Skeletal muscle satellite cell (primary cell): ENCODE measurements at regions not wholly inside any gene's neighbourhood (a gene's known extent, or its start where the extent isn't known, plus 50 kb on each side); places are given as distances from the start of the nearest gene placed in this dataset.
A peak's percentile ranks its signal among the peaks of the same experiment; 100 is the strongest.

Experiments used
- H3K27me3 ChIP-seq: 2 replicates; pipeline ENCODE4 v1.7.0; 2013; ENCODE audit warnings: low read length; ENCODE audit not compliant: control insufficient read depth, insufficient read depth
- H3K36me3 ChIP-seq: 2 replicates; pipeline ENCODE4 v1.7.0; 2013; ENCODE audit warnings: mild to moderate bottlenecking, control low read depth, low read length; ENCODE audit not compliant: insufficient read depth
- H3K4me1 ChIP-seq: 2 replicates; pipeline ENCODE4 v1.7.0; 2013; ENCODE audit warnings: low read length; ENCODE audit not compliant: control insufficient read depth, insufficient read depth
- H3K4me2 ChIP-seq: 2 replicates; pipeline ENCODE4 v1.7.0; 2013; ENCODE audit warnings: mild to moderate bottlenecking, low read length
- H3K4me3 ChIP-seq: 2 replicates; pipeline ENCODE4 v1.7.0; 2013; ENCODE audit warnings: low read length
- H3K9ac ChIP-seq: 2 replicates; pipeline ENCODE4 v1.7.0; 2013; ENCODE audit warnings: mild to moderate bottlenecking, low read depth, low read length, moderate library complexity
- H3K9me3 ChIP-seq: replicated peaks from 2 replicates; pipeline ENCODE4 v1.7.0; 2013; ENCODE audit warnings: mild to moderate bottlenecking, control low read depth, low read length

- peak overlapping the region; percentile 58 for H3K4me3 ChIP-seq
- H3K4me1 ChIP-seq = peaks cover 25% of the 10 kb centered on the region
- no peaks in the 10 kb centered on the region for H3K9me3 ChIP-seq
- H3K36me3 ChIP-seq = no peaks in the 10 kb centered on the region
- H3K27me3 ChIP-seq = no peaks in the 10 kb centered on the region
- H3K9ac ChIP-seq = peak overlapping the region; percentile 54
- peak overlapping the region; percentile 81 for H3K4me2 ChIP-seq
Measured at GRCh38 chr6:159594106-159594749, 98.8 kb downstream of the SOD2 start.

GRCh38 chr6:159590835-159591234, 102.2 kb downstream of the SOD2 start:
- no peaks in the 10 kb centered on the region for H3K36me3 ChIP-seq
- no peak overlapping the region for H3K9ac ChIP-seq
- no peak overlapping the region for H3K4me3 ChIP-seq
- peaks cover 21% of the 10 kb centered on the region for H3K4me1 ChIP-seq
- no peak overlapping the region for H3K4me2 ChIP-seq
- no peaks in the 10 kb centered on the region for H3K9me3 ChIP-seq
- H3K27me3 ChIP-seq = no peaks in the 10 kb centered on the region

DNA sequence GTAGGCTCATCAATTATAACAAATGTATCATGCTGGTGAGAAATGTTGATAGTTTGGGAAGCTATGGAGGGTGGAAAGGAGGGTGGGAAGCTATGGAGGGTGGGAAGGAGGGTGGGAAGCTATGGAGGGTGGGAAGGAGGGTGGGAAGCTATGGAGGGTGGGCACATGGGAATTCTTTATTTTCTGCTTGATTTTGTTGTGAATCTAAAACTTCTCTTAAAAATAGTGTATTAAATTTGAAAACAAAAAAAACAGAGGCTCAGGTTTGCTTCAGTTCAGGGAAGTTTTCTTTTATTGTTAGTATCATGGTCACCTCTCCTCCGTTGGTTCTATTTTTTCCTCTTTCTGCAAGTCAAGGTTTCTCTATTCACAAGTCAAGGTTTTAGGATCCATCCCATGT, 106.4 kb downstream of the SOD2 start:
- no peaks in the 10 kb centered on the region for H3K9me3 ChIP-seq
- H3K4me3 ChIP-seq = no peak overlapping the region
- no peak overlapping the region for H3K4me2 ChIP-seq
- no peaks in the 10 kb centered on the region for H3K4me1 ChIP-seq
- H3K36me3 ChIP-seq = no peaks in the 10 kb centered on the region
- no peaks in the 10 kb centered on the region for H3K27me3 ChIP-seq
- no peak overlapping the region for H3K9ac ChIP-seq

DNA sequence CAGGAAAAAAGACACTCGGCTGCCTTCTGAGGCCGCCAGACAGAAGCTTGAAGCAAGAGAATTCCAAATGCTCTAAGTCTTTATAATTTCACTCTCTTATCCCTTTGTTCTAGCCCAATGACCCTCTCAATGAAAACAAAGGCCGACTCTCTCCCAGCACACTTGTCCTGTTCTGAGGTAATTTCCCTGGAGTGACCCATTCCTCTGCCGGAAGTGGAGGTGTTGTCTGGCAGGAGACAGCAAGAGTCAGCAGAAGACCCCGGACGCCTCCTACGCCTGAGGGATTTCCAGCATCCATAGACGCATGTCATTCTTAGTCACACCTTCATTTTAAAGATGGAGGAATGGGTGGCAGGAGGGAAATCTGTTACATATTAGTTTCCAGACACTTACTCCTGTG, 110.3 kb downstream of the SOD2 start:
- Histone ChIP-seq H3K9ac (no peak overlapping the region), H3K9me3 (no peaks in the 10 kb centered on the region), H3K4me3 (no peak overlapping the region), H3K4me2 (no peak overlapping the region), H3K4me1 (no peaks in the 10 kb centered on the region), H3K27me3 (no peaks in the 10 kb centered on the region), H3K36me3 (no peaks in the 10 kb centered on the region)

DNA sequence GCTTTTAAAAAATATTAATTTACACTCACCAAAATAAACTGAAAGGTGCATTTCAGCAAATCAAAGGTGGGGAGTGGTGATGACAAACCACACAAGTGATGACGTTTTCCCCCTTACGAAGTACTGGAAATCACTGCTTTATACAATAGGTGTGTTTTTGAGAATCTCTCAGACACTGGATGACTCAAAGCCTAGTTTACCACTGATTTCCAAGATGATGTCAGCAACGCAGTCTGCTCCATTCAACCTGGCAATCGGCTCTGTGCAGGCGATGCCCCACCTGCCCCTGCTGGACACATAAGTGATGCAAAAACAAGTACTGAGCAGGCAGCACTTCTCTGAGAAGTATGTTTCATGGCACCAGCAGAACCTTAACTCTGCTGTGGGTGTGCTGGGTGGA, 114.4 kb downstream of the SOD2 start:
- Histone ChIP-seq H3K4me3 (no peak overlapping the region), H3K4me2 (no peak overlapping the region), H3K27me3 (no peaks in the 10 kb centered on the region), H3K36me3 (no peaks in the 10 kb centered on the region), H3K4me1 (no peaks in the 10 kb centered on the region), H3K9me3 (no peaks in the 10 kb centered on the region), H3K9ac (no peak overlapping the region)

DNA sequence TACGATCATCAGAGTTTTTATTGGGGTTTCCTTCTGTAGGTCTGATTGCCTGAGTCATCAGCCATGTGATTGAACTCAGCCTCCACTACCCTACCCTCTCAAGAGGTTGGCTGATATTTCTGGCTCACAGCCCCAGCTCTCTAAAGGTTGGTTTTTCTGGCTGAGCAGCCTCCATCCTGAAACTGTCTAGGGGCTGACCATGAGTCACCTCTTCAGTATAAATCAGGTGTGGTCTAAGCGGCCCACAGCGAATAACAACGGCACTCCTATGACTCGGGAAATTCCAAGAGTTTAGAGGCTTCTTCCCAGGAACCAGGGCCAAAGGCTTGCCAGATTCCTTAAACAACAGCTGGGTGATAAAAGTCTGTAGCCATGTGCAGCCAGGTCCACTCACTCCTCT, 115.5 kb downstream of the SOD2 start:
- Histone ChIP-seq H3K27me3 (no peaks in the 10 kb centered on the region), H3K4me1 (no peaks in the 10 kb centered on the region), H3K36me3 (no peaks in the 10 kb centered on the region), H3K4me3 (no peak overlapping the region), H3K9ac (no peak overlapping the region), H3K4me2 (no peak overlapping the region), H3K9me3 (no peaks in the 10 kb centered on the region)

DNA sequence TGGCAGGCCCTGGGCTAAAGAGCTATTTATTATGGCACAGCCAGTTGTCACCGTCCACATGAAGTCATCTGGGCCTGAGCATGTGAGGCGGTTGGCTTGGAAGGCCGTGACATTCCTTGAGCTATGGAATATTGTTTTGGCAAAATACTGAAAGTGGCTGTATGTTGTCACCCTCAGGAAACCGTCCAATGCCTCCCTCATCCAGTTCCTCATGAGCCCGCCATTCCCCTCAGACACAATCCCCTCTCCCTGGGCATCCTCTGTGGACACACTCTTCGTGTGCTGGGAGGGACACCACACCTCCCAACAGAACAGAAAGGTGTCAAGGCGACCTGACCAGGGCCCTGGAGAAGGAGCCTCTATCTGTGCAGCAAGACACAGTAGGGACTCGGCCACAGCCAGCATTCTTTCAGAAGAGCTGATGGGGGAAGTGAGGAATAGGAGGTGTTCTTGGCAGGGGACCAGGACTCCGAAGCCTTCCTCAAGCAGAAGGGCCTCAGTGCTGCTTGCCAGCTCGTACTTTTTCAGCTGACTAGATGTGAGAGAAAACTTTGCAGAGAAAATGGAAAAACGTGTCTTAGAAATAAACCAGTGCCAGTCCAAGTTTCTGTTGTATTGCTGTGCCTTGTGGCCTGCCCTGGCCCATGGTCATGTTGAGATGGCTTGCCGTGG, 120.5 kb downstream of the SOD2 start:
- Histone ChIP-seq H3K27me3 (no peaks in the 10 kb centered on the region), H3K36me3 (no peaks in the 10 kb centered on the region), H3K4me2 (no peak overlapping the region), H3K9me3 (no peaks in the 10 kb centered on the region), H3K4me1 (no peaks in the 10 kb centered on the region), H3K4me3 (no peak overlapping the region), H3K9ac (no peak overlapping the region)

- Histone ChIP-seq H3K4me1 (no peaks in the 10 kb centered on the region), H3K9ac (no peak overlapping the region), H3K9me3 (no peaks in the 10 kb centered on the region), H3K4me2 (no peak overlapping the region), H3K4me3 (no peak overlapping the region), H3K36me3 (no peaks in the 10 kb centered on the region), H3K27me3 (no peaks in the 10 kb centered on the region)
Measured at GRCh38 chr6:159565181-159565710, 127.8 kb downstream of the SOD2 start.

- Histone ChIP-seq H3K4me2 (no peak overlapping the region), H3K27me3 (no peaks in the 10 kb centered on the region), H3K9me3 (no peaks in the 10 kb centered on the region), H3K4me1 (no peaks in the 10 kb centered on the region), H3K4me3 (no peak overlapping the region), H3K9ac (no peak overlapping the region), H3K36me3 (no peaks in the 10 kb centered on the region)
Measured at GRCh38 chr6:159564456-159564855, 128.6 kb downstream of the SOD2 start.

DNA sequence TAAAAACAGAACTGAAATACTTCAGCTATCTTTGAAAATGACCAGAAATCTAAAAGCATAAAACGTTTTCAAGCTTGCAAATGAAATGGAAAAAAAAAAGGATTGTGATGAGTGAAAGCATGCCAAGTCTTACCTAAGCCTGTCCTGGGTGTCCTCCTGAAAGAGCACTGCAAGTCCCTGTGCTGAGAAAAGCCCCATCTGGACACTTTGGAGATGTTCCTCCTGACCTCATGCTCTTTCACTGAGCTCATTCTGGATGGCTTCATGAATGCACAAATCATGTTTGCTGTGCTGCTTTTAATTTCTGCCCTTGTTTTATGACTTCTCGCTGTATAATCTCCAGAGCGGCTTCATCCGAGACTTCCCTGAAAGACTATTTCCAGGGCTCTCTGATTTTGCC, 136.0 kb downstream of the SOD2 start:
- no peaks in the 10 kb centered on the region for H3K36me3 ChIP-seq
- no peaks in the 10 kb centered on the region for H3K9me3 ChIP-seq
- H3K27me3 ChIP-seq = no peaks in the 10 kb centered on the region
- no peaks in the 10 kb centered on the region for H3K4me1 ChIP-seq
- H3K9ac ChIP-seq = no peak overlapping the region
- H3K4me2 ChIP-seq = no peak overlapping the region
- no peak overlapping the region for H3K4me3 ChIP-seq

DNA sequence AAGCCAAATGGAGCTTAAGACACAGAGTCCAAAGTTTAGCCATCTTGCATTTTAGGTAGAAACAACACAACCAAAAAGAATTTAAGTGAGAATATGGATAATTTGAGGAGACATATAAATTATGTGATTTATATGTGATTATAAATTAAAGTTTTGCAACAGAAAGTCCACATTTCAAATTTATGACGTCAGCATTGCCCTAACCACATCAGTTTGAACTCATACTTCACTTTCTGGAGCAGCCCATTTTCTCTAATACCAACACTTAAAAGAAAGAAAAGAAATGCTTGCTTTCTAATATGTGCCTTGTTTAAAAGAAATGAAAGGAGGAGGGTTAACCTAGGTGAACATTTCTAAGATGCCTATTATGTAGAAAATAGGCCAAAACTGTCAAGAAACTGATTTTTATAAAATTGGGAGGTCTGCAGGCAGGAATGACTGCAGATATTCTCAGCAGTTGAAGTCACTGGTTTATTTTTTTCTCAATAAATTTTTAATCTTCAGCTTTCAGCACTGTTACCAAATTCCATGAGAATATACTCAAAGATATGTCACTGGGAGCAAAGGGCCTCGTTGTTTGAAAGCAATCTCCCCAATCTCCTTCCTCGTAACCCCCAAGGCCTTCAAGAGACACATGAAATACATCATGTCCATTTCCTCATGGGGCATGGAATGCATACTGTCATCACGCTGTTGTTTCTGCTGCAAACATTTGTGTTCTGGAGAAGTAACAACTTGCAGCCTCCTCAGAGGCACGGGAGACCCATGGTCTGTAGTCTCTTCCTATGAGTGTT, 137.8 kb downstream of the SOD2 start:
- Histone ChIP-seq H3K9me3 (no peaks in the 10 kb centered on the region), H3K9ac (no peak overlapping the region), H3K36me3 (no peaks in the 10 kb centered on the region), H3K27me3 (no peaks in the 10 kb centered on the region), H3K4me3 (no peak overlapping the region), H3K4me1 (no peaks in the 10 kb centered on the region), H3K4me2 (no peak overlapping the region)
